ENCODE measurements at regions not wholly inside any gene's neighbourhood (a gene's known extent, or its start where the extent isn't known, plus 50 kb on each side); places are given as distances from the start of the nearest gene placed in this dataset.
"Not testable (repeated sequence)": the region's sequence is repeated elsewhere in the genome, so short reads cannot be mapped to it uniquely, and the experiment has no call there.

DNA sequence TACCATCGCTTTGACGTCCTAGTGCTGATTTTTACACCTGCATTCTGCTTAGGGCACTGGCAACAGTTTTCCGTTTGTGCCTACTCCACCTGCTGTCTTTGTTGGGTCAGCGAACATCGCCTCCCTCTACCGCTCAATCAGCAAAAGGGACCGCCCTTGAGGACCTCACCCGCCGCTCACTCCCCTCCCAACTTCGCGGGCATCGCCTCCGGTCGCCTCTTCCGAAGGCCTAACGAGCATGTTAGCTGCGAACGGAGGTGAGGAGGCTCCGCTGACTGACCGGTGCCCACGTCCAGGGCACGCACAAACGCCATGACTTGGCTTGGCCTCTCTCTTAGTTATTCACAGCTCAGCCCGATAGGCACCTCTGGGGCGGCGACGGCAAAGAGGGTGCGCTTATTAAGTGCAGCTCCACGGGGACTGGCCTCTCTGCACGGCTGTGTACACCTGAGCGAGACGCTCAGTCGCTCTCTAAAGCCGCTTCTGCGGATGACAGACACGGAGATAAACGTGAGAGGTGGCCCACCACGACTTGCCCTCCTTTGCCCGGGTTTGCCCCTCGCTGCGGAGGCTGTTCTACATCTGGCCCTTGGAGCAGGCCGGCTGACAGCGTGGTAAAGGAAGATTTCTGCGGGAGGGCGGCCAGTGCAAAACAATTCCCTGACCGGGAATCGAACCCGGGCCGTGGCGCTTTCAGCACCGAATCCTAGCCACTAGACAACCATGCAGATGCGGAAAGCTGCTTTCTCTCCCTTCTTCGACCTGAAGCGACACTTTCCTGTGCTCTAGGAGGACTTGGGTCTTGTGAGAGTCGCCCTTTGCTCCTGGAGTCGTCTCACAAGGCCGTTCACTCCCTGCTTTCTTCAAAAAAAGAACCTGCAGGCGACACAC is 81.6 kb upstream of the FCGR1A start:
- H3K79me2 ChIP-seq (ENCODE audit: control insufficient read depth, insufficient read depth, low read length); H3K9me1 ChIP-seq (ENCODE audit: control insufficient read depth, insufficient read depth, low read length); ATAC-seq; in situ Hi-C loops (cut with MboI); FAIRE-seq; H3K27ac ChIP-seq (ENCODE audit: extremely low read depth, low read depth, low read length); H3K36me3 ChIP-seq (ENCODE audit: control insufficient read depth, insufficient read depth, low read length); H3K4me3 ChIP-seq; H3K9ac ChIP-seq (ENCODE audit: insufficient read depth in 1 of 2, low read depth in 2 of 2, low read length in 2 of 2); H3K9me3 ChIP-seq (replicated peaks; ENCODE audit: control insufficient read depth, insufficient read depth, low read depth, low read length); intact Hi-C loops (cut with micrococcal nuclease); POLR2A ChIA-PET; H4K20me1 ChIP-seq (replicated peaks; ENCODE audit: control insufficient read depth, insufficient read depth, low read length); H3K4me1 ChIP-seq (replicated peaks in 1 of 2; ENCODE audit: control insufficient read depth in 2 of 2, insufficient read depth in 2 of 2, low read length in 2 of 2); H3K27me3 ChIP-seq (ENCODE audit: control insufficient read depth in 2 of 2, insufficient read depth in 2 of 2, low read length in 2 of 2); DNase-seq (ENCODE audit: extremely low read depth in 1 of 4, low spot score in 3 of 4); H2AFZ ChIP-seq (ENCODE audit: low read depth, low read length); H3K4me2 ChIP-seq (ENCODE audit: insufficient read depth, low read length); CTCF ChIA-PET (ENCODE audit: low intra/inter-chr PET ratio); BruUV-seq (replicated peaks): not testable (repeated sequence)
- no CpG with 5 or more reads among the region's 58 CpGs for WGBS (ENCODE audit: insufficient coverage, low coverage, missing lambda C conversion rate)

DNA sequence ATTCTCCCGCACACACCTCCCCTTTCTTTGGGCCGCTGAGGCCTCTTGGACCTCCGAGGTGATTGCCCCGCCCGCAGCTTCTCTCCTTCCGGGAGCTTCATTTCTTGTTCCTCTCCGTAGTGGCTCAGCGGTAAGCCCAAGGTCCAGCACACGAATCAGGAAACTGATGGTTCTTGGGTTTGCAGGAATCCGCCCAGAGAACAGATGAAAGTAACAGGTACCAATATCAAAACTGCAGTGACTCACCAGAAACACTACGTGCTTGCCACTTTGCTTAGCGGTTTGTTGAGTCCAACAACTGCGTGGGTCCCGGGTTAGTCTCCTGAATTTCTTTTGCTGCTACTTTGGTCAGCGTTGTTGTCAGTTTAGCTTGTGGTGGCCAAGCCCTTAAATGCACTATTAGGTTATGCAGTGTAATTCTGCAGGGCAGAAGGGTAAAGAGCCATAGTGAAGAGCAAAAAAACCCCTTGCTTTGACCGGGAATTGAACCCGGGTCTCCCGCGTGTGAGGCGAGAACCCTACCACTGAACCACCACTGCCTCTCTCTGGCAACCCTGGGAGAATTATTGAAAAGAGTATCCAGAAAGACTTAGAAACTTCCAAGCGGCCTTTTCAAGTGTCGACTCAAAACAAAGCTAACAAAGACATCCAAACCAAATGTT is 74.2 kb upstream of the FCGR1A start:
- CTCF ChIA-PET (ENCODE audit: low intra/inter-chr PET ratio); H3K79me2 ChIP-seq (ENCODE audit: control insufficient read depth, insufficient read depth, low read length); intact Hi-C loops (cut with micrococcal nuclease); POLR2A ChIA-PET; H3K9me1 ChIP-seq (ENCODE audit: control insufficient read depth, insufficient read depth, low read length); H3K36me3 ChIP-seq (ENCODE audit: control insufficient read depth, insufficient read depth, low read length); H3K9me3 ChIP-seq (replicated peaks; ENCODE audit: control insufficient read depth, insufficient read depth, low read depth, low read length); H3K9ac ChIP-seq (ENCODE audit: insufficient read depth in 1 of 2, low read depth in 2 of 2, low read length in 2 of 2); H3K4me2 ChIP-seq (ENCODE audit: insufficient read depth, low read length); H3K4me1 ChIP-seq (replicated peaks in 1 of 2; ENCODE audit: control insufficient read depth in 2 of 2, insufficient read depth in 2 of 2, low read length in 2 of 2); H4K20me1 ChIP-seq (replicated peaks; ENCODE audit: control insufficient read depth, insufficient read depth, low read length); H2AFZ ChIP-seq (ENCODE audit: low read depth, low read length); in situ Hi-C loops (cut with MboI); H3K27me3 ChIP-seq (ENCODE audit: control insufficient read depth in 2 of 2, insufficient read depth in 2 of 2, low read length in 2 of 2); TF ChIP-seq JUN, TEAD4 (CRISPR knock-in tag; IDR thresholded peaks at IDR 0.05; ENCODE audit: borderline replicate concordance): not testable (repeated sequence)
- DNase-seq (ENCODE audit: extremely low read depth in 1 of 4, low spot score in 3 of 4): peak in 1 of 4 experiments; percentile 88
- peak; percentile 96 for ATAC-seq
- WGBS (ENCODE audit: insufficient coverage, low coverage, missing lambda C conversion rate): 3% methylated on average over 12 of the region's 22 CpGs
- H3K27ac ChIP-seq (ENCODE audit: extremely low read depth, low read depth, low read length): 0 out of 3 replicates have a peak overlapping the region, but pooled peaks have one; percentile 44
- 0 out of 2 replicates have a peak overlapping the region, but pooled peaks have one; percentile 22 for H3K4me3 ChIP-seq
- BruUV-seq (replicated peaks): TSS peak; percentile 100
- peak; percentile 85 for FAIRE-seq
- TF ChIP-seq BDP1 (IDR thresholded peaks at IDR 0.05; ENCODE audit: insufficient read depth, insufficient read length): peak; percentile 60
- 0 out of 2 replicates have a peak, but pooled peaks have one; percentile 54 for TF ChIP-seq JUN (IDR thresholded peaks at IDR 0.05; ENCODE audit: borderline replicate concordance, low read depth, low read length)
- peak; percentile 65; the same call in 1 of the 2 replicates for TF ChIP-seq ZKSCAN1 (IDR thresholded peaks at IDR 0.05; ENCODE audit: low read depth, low read length)
- TF ChIP-seq POLR2H (tag; IDR thresholded peaks at IDR 0.05; ENCODE audit: low read depth): peak; percentile 99
- TF ChIP-seq, protein P1, sequence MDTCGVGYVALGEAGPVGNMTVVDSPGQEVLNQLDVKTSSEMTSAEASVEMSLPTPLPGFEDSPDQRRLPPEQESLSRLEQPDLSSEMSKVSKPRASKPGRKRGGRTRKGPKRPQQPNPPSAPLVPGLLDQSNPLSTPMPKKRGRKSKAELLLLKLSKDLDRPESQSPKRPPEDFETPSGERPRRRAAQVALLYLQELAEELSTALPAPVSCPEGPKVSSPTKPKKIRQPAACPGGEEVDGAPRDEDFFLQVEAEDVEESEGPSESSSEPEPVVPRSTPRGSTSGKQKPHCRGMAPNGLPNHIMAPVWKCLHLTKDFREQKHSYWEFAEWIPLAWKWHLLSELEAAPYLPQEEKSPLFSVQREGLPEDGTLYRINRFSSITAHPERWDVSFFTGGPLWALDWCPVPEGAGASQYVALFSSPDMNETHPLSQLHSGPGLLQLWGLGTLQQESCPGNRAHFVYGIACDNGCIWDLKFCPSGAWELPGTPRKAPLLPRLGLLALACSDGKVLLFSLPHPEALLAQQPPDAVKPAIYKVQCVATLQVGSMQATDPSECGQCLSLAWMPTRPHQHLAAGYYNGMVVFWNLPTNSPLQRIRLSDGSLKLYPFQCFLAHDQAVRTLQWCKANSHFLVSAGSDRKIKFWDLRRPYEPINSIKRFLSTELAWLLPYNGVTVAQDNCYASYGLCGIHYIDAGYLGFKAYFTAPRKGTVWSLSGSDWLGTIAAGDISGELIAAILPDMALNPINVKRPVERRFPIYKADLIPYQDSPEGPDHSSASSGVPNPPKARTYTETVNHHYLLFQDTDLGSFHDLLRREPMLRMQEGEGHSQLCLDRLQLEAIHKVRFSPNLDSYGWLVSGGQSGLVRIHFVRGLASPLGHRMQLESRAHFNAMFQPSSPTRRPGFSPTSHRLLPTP (IDR thresholded peaks at IDR 0.05; ENCODE audit: borderline replicate concordance, extremely low read depth, insufficient read length): peak; percentile 80
- TF ChIP-seq CREM (IDR thresholded peaks at IDR 0.05; ENCODE audit: low read depth): 0 out of 2 replicates have a peak, but pooled peaks have one; percentile 28
- TF ChIP-seq TBL1XR1 (IDR thresholded peaks at IDR 0.05; ENCODE audit: low read length in 2 of 2): peak in 1 of 2 experiments; percentile 92; a peak in 2 of 4 replicates
- TF ChIP-seq TEAD4 (IDR thresholded peaks at IDR 0.05; ENCODE audit: low read length): peak; percentile 70
- peak in 1 of 2 experiments; percentile 55 for TF ChIP-seq NCOA2 (IDR thresholded peaks at IDR 0.05; ENCODE audit: partially characterized antibody in 2 of 2)

All from K562 (cell line).